CD1c-positive myeloid dendritic cell (primary cell): ENCODE measurements at regions not wholly inside any gene's neighbourhood (a gene's known extent, or its start where the extent isn't known, plus 50 kb on each side); places are given as distances from the start of the nearest gene placed in this dataset.
"Not testable (repeated sequence)": the region's sequence is repeated elsewhere in the genome, so short reads cannot be mapped to it uniquely, and the experiment has no call there.

Source experiments
- DNase-seq: peaks from one replicate; pipeline ENCODE4 v3.0.0-alpha.2; 2016; ENCODE audit errors: extremely low spot score

- no peak for DNase-seq
These were observed 177.6 kb upstream of the PITRM1 start for GRCh38 chr10:3350205-3350604.

- no peak for DNase-seq
These were observed 176.0 kb upstream of the PITRM1 start for GRCh38 chr10:3348564-3348963.

DNA sequence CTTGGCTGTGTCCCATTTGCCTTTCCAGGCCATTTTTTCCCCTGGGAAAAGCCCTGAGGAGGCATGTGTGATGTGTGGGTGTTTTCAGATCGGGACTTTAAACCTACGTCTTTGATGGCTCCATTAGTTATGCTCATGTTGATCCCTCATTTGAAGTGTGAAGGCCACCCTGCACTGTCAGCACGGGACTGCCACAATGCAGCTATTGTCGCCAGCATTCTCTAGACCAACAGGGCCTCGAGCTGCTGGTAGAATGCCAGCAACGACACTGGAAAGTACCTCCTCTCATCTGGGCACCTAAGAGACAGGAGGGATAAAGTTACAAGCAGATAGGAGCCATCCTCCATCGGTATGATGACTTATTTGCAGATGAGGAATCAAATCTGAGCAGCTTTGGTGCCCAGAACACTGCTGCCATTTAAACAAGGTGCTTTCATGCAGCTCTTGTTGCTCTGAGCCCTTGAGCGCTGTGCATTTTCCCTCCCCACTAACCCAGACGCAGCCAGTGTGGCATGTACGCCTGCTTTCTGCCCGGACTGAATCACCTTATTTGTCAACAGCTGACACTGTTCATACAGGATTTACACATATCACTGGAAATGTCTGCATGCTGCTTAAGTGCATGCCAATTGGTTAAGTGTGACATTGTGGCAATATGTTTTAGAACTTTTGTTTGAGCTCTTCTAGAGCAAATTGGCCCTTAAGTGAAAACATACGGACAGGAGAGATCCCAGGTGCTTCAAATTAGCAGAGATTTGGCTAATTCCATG, 175.0 kb upstream of the PITRM1 start:
- no peak for DNase-seq

- DNase-seq: no peak
These were observed 174.3 kb upstream of the PITRM1 start for GRCh38 chr10:3346851-3347250.

DNA sequence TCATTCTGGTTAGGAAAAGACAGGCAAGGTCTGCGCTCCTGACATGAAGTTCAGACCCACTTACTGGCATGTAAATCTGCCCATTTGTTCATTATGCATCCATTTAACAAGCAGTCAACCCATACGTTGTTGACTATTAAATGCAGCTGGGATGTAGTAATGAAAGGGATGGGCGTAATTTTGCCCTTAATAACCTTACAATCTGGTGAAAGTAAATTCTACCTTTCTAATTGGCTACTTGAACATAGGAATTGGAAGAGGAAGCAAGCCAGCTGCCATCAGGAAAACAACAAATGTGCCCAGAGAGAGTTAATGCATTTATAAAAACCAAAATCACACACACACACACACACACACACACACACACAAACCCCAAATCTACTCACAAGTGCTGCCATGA, 170.2 kb upstream of the PITRM1 start:
- no peak for DNase-seq

- DNase-seq: no peak
These were observed 167.6 kb upstream of the PITRM1 start for GRCh38 chr10:3340127-3340730.

DNA sequence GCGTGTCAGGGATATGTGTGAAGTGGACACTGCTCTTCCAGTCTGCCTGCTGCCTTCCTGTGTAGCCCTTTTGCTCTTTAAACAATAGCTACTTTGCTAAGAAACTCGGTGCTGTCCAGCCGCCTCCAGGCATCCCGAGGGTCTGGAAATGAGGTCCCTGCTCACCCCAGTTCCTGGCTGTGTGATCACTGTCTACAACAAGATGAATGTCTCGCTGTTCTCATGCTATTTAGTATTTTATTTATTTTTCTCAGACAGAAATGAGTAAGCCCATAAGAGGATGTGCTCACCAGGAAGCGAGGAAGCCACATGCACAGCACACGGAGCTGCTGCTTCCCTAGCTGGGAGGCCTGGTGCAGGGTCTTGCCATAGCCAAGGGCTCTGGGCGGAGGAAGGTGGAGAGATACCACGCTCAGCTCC, 167.0 kb upstream of the PITRM1 start:
- DNase-seq: peak; percentile 62

- DNase-seq: no peak
These were observed 166.5 kb upstream of the PITRM1 start for GRCh38 chr10:3339121-3339520.

DNA sequence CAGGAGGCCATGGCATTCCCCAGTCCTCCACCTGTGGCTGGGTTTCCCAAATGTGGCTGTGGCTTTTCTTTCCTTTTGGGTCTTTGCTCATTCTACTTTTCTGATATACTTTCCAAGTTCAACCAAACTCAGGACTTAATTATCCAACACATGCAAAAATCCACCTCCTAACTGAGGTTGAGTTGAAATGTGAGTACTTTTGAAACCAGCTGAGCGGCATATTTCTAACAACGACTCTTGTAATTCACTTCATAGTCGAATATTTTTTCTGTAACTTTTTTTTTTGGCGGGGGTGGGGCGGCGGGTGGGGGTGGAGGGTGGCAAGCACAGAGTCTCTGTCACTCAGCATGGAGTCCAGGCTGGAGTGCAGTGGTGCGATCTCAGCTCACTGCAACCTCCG, 165.2 kb upstream of the PITRM1 start:
- DNase-seq: no peak

- no peak for DNase-seq
These were observed 164.2 kb upstream of the PITRM1 start for GRCh38 chr10:3336673-3337293.

DNA sequence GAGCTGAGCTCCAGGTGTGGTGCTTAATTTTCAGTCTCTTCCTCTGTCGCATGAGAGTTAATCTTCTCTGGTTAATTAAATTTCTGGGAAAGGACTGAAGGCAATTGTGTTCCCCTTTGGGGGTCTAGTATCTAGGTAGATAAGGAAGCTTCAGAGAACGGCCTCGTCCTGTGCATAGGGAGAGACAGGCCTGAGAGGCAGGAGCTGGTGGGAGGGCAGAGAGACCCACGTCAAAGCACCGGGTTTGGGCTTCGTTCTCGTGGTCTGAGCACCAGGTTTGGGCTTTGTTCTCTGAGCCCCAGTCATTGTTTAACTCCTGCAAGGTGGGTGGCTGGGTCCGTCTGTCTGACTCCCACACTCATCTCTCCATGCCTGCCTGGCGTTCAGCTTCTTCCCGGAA, 160.8 kb upstream of the PITRM1 start:
- no peak for DNase-seq

- peak; percentile 88 for DNase-seq
These were observed 159.2 kb upstream of the PITRM1 start for GRCh38 chr10:3331690-3332230.

- DNase-seq: no peak
These were observed 158.6 kb upstream of the PITRM1 start for GRCh38 chr10:3331187-3331586.

- peak; percentile 95 for DNase-seq
These were observed 158.1 kb upstream of the PITRM1 start for GRCh38 chr10:3330663-3331062.

DNA sequence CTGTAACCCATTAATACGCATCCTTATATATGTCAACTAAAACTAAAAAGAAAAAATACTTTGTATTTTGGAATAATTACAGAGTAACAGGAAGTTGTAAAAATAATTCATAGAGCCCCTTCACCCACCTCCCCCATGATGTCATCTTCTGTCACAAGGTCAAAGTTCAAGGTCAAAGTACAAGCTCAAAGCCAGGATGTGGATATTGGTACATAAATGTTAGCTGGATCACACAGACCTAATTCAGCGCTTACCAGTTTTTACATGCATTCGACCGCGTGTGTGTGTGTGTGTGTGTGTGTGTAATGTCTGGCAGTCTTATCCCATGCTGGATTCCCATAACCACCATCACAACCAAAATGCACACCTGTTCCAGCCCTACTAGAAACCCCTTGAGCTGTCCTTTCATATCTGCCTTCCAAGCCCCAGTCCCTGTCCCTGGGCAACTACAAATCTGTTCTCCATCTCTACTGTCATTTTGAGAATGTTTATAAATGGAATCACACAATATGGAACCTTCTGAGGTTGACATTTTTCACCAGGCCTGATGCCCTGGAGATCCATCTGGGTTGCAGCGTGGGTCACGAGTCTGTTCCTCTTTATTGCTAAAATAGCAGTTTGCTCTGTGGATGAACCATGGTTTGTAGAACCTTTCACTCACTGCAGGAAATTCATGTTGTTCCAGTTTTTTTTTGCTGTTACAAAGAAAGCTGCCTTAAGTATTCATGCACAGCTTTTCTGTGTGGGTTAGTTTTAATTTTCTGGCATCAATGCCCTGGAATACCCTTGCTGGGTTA, 153.6 kb upstream of the PITRM1 start:
- peak; percentile 48 for DNase-seq

DNA sequence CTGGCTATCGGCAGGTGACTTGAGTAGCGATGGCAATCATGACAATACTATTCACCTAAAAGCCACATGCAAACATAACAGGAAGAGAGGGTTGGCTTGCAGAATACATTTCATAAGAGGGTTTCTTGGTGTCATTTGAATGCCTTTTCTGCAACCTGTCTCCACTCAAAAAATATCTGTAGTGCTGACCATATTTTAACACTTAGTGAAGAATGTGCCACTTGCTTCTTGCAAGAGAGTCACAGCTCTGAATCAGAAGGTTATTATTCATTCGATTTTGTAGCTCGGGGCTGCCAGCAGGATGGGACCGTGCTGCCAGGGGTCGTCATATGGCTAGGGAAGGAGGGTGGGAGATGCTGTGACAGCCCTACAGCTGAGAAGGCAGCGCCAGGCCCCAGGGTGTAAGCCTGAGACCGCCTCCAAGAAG, 152.0 kb upstream of the PITRM1 start:
- no peak for DNase-seq

GRCh38 chr10:3323865-3324498, 151.4 kb upstream of the PITRM1 start:
- no peak for DNase-seq

DNA sequence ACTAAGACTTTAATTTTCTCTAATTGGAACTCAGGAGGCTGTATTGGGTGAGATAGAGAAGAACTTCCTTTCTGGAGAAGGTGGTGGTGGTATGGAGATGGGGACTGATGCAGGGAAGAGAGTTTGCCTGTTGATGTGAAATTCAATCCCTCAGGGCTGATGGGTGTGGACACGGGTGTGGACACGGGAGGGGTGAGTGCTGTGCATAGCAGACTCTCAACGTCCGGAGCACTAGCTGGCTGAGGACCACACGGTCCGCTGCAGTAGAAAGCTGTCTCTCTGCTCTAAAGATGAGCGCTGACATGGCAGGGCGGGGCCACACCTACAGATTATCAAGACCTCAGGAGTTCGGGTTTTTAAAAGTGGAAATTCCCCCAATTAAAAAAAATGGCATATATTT, 148.5 kb upstream of the PITRM1 start:
- no peak for DNase-seq

DNA sequence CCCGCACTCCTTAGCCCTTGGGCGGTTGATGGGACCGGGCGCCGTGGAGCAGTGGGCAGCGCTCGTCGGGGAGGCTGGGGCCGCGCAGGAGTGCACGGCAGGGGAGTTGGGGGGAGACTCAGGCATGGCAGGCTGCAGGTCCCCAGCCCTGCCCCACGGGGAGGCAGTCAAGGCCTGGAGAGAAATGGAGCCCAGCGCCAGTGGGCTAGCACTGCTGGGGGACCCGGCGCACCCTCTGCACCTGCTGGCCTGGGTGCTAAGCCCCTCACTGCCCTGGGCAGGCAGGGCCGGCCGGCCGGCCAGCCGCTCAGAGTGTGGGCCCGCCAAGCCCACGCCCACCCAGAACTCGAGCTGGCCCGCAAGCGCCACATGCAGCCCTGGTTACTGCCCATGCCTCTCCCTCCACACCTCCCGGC, 147.2 kb upstream of the PITRM1 start:
- DNase-seq: no peak

DNA sequence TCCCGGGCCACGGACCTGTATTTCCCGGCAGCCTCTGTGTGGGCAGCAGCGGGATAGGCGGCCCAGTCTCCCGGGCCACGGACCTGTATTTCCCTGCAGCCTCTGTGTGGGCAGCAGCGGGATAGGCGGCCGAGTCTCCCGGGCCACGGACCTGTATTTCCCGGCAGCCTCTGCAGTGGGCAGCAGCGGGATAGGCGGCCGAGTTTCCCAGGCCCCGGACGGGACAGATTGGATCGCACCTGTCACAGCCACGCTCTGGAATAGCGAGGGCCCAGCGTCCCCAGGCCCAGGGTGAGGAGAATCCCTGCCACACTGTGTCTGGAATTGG, 145.9 kb upstream of the PITRM1 start:
- not testable (repeated sequence) for DNase-seq
